GM18498 (cell line): ENCODE measurements at regions not wholly inside any gene's neighbourhood (a gene's known extent, or its start where the extent isn't known, plus 50 kb on each side); places are given as distances from the start of the nearest gene placed in this dataset.
"Not testable (repeated sequence)": the region's sequence is repeated elsewhere in the genome, so short reads cannot be mapped to it uniquely, and the experiment has no call there.

Experiments
- ATAC-seq: cut with Tn5 transposase; IDR thresholded peaks from one replicate; pipeline ENCODE4 v1.9.1; 2021; ENCODE audit warnings: mild to moderate bottlenecking, moderate library complexity; ENCODE audit not compliant: unreplicated experiment

- no peak for ATAC-seq
Measured at GRCh38 chr7:108627476-108628051, 57.9 kb downstream of the DNAJB9 start.

GRCh38 chr7:108628678-108629077 lies 59.0 kb downstream of the DNAJB9 start:
- ATAC-seq = no peak

- no peak for ATAC-seq
Measured at GRCh38 chr7:108629651-108630400, 60.2 kb downstream of the DNAJB9 start.

GRCh38 chr7:108634036-108634435 lies 64.4 kb downstream of the DNAJB9 start:
- ATAC-seq = no peak

- no peak for ATAC-seq
Measured at GRCh38 chr7:108634535-108634934, 64.9 kb downstream of the DNAJB9 start.

- no peak for ATAC-seq
Measured at GRCh38 chr7:108637049-108637621, 67.5 kb downstream of the DNAJB9 start.

- no peak for ATAC-seq
Measured at GRCh38 chr7:108642126-108642525, 72.5 kb downstream of the DNAJB9 start.

GRCh38 chr7:108643136-108643535 lies 73.5 kb downstream of the DNAJB9 start:
- ATAC-seq = no peak

GRCh38 chr7:108648989-108649388 lies 79.3 kb downstream of the DNAJB9 start:
- ATAC-seq = no peak

- ATAC-seq = no peak
Measured at GRCh38 chr7:108650467-108650866, 80.8 kb downstream of the DNAJB9 start.

GRCh38 chr7:108652886-108653285 lies 83.2 kb downstream of the DNAJB9 start:
- ATAC-seq = no peak

- no peak for ATAC-seq
Measured at GRCh38 chr7:108653526-108653925, 83.9 kb downstream of the DNAJB9 start.

GRCh38 chr7:108657140-108657726 lies 87.6 kb downstream of the DNAJB9 start:
- not testable (repeated sequence) for ATAC-seq

GRCh38 chr7:108659261-108659660 lies 89.6 kb downstream of the DNAJB9 start:
- ATAC-seq = no peak

GRCh38 chr7:108659867-108660266 lies 90.2 kb downstream of the DNAJB9 start:
- ATAC-seq = no peak

- ATAC-seq = no peak
Measured at GRCh38 chr7:108660465-108660864, 90.8 kb downstream of the DNAJB9 start.

- ATAC-seq = no peak
Measured at GRCh38 chr7:108662783-108663362, 93.2 kb downstream of the DNAJB9 start.

GRCh38 chr7:108663701-108664100 lies 94.0 kb downstream of the DNAJB9 start:
- ATAC-seq = no peak

GRCh38 chr7:108667216-108667615 lies 97.5 kb downstream of the DNAJB9 start:
- no peak for ATAC-seq

- no peak for ATAC-seq
Measured at GRCh38 chr7:108669958-108670357, 100.3 kb downstream of the DNAJB9 start.

GRCh38 chr7:108673699-108674098 lies 104.0 kb downstream of the DNAJB9 start:
- ATAC-seq = not testable (repeated sequence)

- no peak for ATAC-seq
Measured at GRCh38 chr7:108684629-108685028, 115.0 kb downstream of the DNAJB9 start.
